GM12891 (cell line): ENCODE measurements at regions not wholly inside any gene's neighbourhood (a gene's known extent, or its start where the extent isn't known, plus 50 kb on each side); places are given as distances from the start of the nearest gene placed in this dataset.

Experiments used
- POLR2A ChIP-seq: IDR thresholded peaks from 2 replicates; pipeline ENCODE4 v1.6.1; 2011; ENCODE audit warnings: low read depth, low read length, control low read depth
- POLR2AphosphoS5 ChIP-seq: IDR thresholded peaks from 2 replicates; pipeline ENCODE4 v1.6.1; 2011; ENCODE audit warnings: low read depth, low read length, control low read depth
- POU2F2 ChIP-seq: IDR thresholded peaks from 2 replicates; pipeline ENCODE4 v1.6.1; 2011; ENCODE audit warnings: low read depth, mild to moderate bottlenecking, control low read depth, low read length, moderate library complexity
- TAF1 ChIP-seq: IDR thresholded peaks from 2 replicates; pipeline ENCODE4 v1.6.1; 2011; ENCODE audit warnings: low read depth, low read length, control low read depth

- TF ChIP-seq POU2F2: no peak
- no peak for TF ChIP-seq POLR2AphosphoS5
- no peak for TF ChIP-seq POLR2A
- TF ChIP-seq TAF1: no peak
Measured at GRCh38 chr12:98420461-98420860, 94.9 kb upstream of the TMPO start.
